Large intestine (tissue), 3 donors: ENCODE measurements at regions not wholly inside any gene's neighbourhood (a gene's known extent, or its start where the extent isn't known, plus 50 kb on each side); places are given as distances from the start of the nearest gene placed in this dataset.

Experiments used
- DNase-seq, 2 donors: peaks; one replicate each; pipeline versions ENCODE4 v3.0.0 to v3.0.0-alpha.2; 2013
- H3K27ac ChIP-seq: one replicate; pipeline ENCODE4 v1.5.1; 2013; ENCODE audit warnings: low read length
- H3K27me3 ChIP-seq: 2 replicates; pipeline ENCODE4 v1.6.1; 2013; ENCODE audit warnings: low read length; ENCODE audit not compliant: control insufficient read depth, insufficient read depth
- H3K36me3 ChIP-seq: 2 replicates; pipeline ENCODE4 v1.6.1; 2013; ENCODE audit warnings: low read length; ENCODE audit not compliant: control insufficient read depth, insufficient read depth
- H3K4me1 ChIP-seq: one replicate; pipeline ENCODE4 v1.6.1; 2013; ENCODE audit warnings: low read length; ENCODE audit not compliant: control insufficient read depth, insufficient read depth
- H3K4me3 ChIP-seq: one replicate; pipeline ENCODE4 v1.5.1; 2013; ENCODE audit warnings: low read length
- H3K9me3 ChIP-seq: one replicate; pipeline ENCODE4 v1.6.1; 2013; ENCODE audit warnings: mild to moderate bottlenecking, low read depth, low read length, moderate library complexity; ENCODE audit not compliant: control insufficient read depth
- WGBS: methylation state at CpG from one replicate; pipeline ENCODE4 v1.1.5; 2013; ENCODE audit warnings: low lambda C conversion rate; ENCODE audit not compliant: insufficient coverage; 5-methylcytosine and 5-hydroxymethylcytosine counted together

- no CpG with 5 or more reads among the region's 13 CpGs for WGBS
- DNase-seq = no peak
- H3K9me3 ChIP-seq = peaks cover 4% of the 10 kb centered on the region
- H3K36me3 ChIP-seq = no peaks in the 10 kb centered on the region
- no peaks in the 10 kb centered on the region for H3K4me1 ChIP-seq
- no peak overlapping the region for H3K4me3 ChIP-seq
- H3K27me3 ChIP-seq = peaks cover 3% of the 10 kb centered on the region
- no peak overlapping the region for H3K27ac ChIP-seq
Measured at GRCh38 chr4:184942444-184943425, 75.6 kb upstream of the HELT start.

- Histone ChIP-seq H3K9me3 (no peaks in the 10 kb centered on the region), H3K27ac (no peak overlapping the region), H3K4me3 (no peak overlapping the region), H3K36me3 (no peaks in the 10 kb centered on the region), H3K4me1 (no peaks in the 10 kb centered on the region), H3K27me3 (no peaks in the 10 kb centered on the region)
- WGBS = 100% methylated on average over 1 of the region's 3 CpGs
- DNase-seq = no peak
Measured at GRCh38 chr4:184949020-184949419, 69.3 kb upstream of the HELT start.

- H3K27ac ChIP-seq = no peak overlapping the region
- no peaks in the 10 kb centered on the region for H3K4me1 ChIP-seq
- H3K4me3 ChIP-seq = no peak overlapping the region
- no peaks in the 10 kb centered on the region for H3K9me3 ChIP-seq
- 92% methylated on average over 4 of the region's 9 CpGs for WGBS
- no peaks in the 10 kb centered on the region for H3K36me3 ChIP-seq
- DNase-seq = no peak
- H3K27me3 ChIP-seq = no peaks in the 10 kb centered on the region
Measured at GRCh38 chr4:184950117-184950830, 68.0 kb upstream of the HELT start.

GRCh38 chr4:184950926-184951325 lies 67.4 kb upstream of the HELT start:
- H3K4me3 ChIP-seq = no peak overlapping the region
- WGBS = 100% methylated on average over 2 of the region's 13 CpGs
- no peak overlapping the region for H3K27ac ChIP-seq
- H3K4me1 ChIP-seq = no peaks in the 10 kb centered on the region
- no peak for DNase-seq
- no peaks in the 10 kb centered on the region for H3K36me3 ChIP-seq
- no peaks in the 10 kb centered on the region for H3K9me3 ChIP-seq
- no peaks in the 10 kb centered on the region for H3K27me3 ChIP-seq

- H3K4me1 ChIP-seq = no peaks in the 10 kb centered on the region
- H3K27ac ChIP-seq = no peak overlapping the region
- WGBS = no CpG with 5 or more reads among the region's 22 CpGs
- no peaks in the 10 kb centered on the region for H3K27me3 ChIP-seq
- H3K4me3 ChIP-seq = no peak overlapping the region
- DNase-seq = no peak
- no peaks in the 10 kb centered on the region for H3K9me3 ChIP-seq
- no peaks in the 10 kb centered on the region for H3K36me3 ChIP-seq
Measured at GRCh38 chr4:184951668-184952160, 66.6 kb upstream of the HELT start.

GRCh38 chr4:184952522-184952921 lies 65.8 kb upstream of the HELT start:
- Histone ChIP-seq H3K4me3 (no peak overlapping the region), H3K9me3 (no peaks in the 10 kb centered on the region), H3K27me3 (no peaks in the 10 kb centered on the region), H3K36me3 (no peaks in the 10 kb centered on the region), H3K27ac (no peak overlapping the region), H3K4me1 (no peaks in the 10 kb centered on the region)
- no CpG with 5 or more reads among the region's 6 CpGs for WGBS
- no peak for DNase-seq

GRCh38 chr4:184953421-184953945 lies 64.8 kb upstream of the HELT start:
- DNase-seq = no peak
- no peaks in the 10 kb centered on the region for H3K9me3 ChIP-seq
- H3K4me1 ChIP-seq = no peaks in the 10 kb centered on the region
- no peak overlapping the region for H3K27ac ChIP-seq
- no peaks in the 10 kb centered on the region for H3K36me3 ChIP-seq
- H3K27me3 ChIP-seq = no peaks in the 10 kb centered on the region
- H3K4me3 ChIP-seq = no peak overlapping the region
- WGBS = no CpG with 5 or more reads among the region's 8 CpGs

- WGBS = 74% methylated on average over 2 of the region's 9 CpGs
Measured at GRCh38 chr4:184953971-184954370, 64.3 kb upstream of the HELT start.

GRCh38 chr4:184954482-184954881 lies 63.8 kb upstream of the HELT start:
- whole genome bisulfite sequencing = no CpG with 5 or more reads among the region's 12 CpGs
- no peak for DNase-seq
- Histone ChIP-seq H3K4me1 (no peaks in the 10 kb centered on the region), H3K4me3 (no peak overlapping the region), H3K36me3 (no peaks in the 10 kb centered on the region), H3K27me3 (no peaks in the 10 kb centered on the region), H3K27ac (no peak overlapping the region), H3K9me3 (no peaks in the 10 kb centered on the region)

More at GRCh38 chr4:184953971-184954370, 64.3 kb upstream of the HELT start:
- H3K27ac ChIP-seq = no peak overlapping the region
- no peaks in the 10 kb centered on the region for H3K36me3 ChIP-seq
- no peak for DNase-seq
- no peaks in the 10 kb centered on the region for H3K27me3 ChIP-seq
- H3K4me1 ChIP-seq = no peaks in the 10 kb centered on the region
- H3K4me3 ChIP-seq = no peak overlapping the region
- no peaks in the 10 kb centered on the region for H3K9me3 ChIP-seq

GRCh38 chr4:184955116-184955515 lies 63.2 kb upstream of the HELT start:
- H3K4me1 ChIP-seq = no peaks in the 10 kb centered on the region
- H3K4me3 ChIP-seq = no peak overlapping the region
- no peak for DNase-seq
- no peaks in the 10 kb centered on the region for H3K9me3 ChIP-seq
- no peaks in the 10 kb centered on the region for H3K27me3 ChIP-seq
- no peaks in the 10 kb centered on the region for H3K36me3 ChIP-seq
- no peak overlapping the region for H3K27ac ChIP-seq
- 60% methylated on average over 1 of the region's 5 CpGs for WGBS
